Vagina (tissue), 2 donors: ENCODE measurements at regions not wholly inside any gene's neighbourhood (a gene's known extent, or its start where the extent isn't known, plus 50 kb on each side); places are given as distances from the start of the nearest gene placed in this dataset.

Experiments
- DNase-seq, 2 donors: peaks; one replicate each; pipeline ENCODE4 v3.0.0-alpha.2; 2017; ENCODE audit errors: extremely low spot score in 2 of 2
- H3K27ac ChIP-seq: fragments of 200-600 bp; sonication (generic); one replicate; pipeline ENCODE4 v1.5.1; 2019
- H3K27me3 ChIP-seq: fragments of 200-600 bp; sonication (generic); one replicate; pipeline ENCODE4 v1.5.1; 2019
- H3K36me3 ChIP-seq, 2 donors: fragments of 200-600 bp; sonication (generic); one replicate each; pipeline ENCODE4 v1.5.1; 2017 to 2019
- H3K4me1 ChIP-seq: fragments of 200-600 bp; sonication (generic); one replicate; pipeline ENCODE4 v1.5.1; 2019
- H3K4me3 ChIP-seq, 2 donors: fragments of 200-600 bp; sonication (generic); 1 replicate in 1 of 2; 2 replicates in 1 of 2; pipeline ENCODE4 v1.5.1; 2016 to 2019
- H3K9me3 ChIP-seq: fragments of 200-600 bp; sonication (generic); one replicate; pipeline ENCODE4 v1.5.1; 2019
- POLR2A ChIP-seq, 2 donors: fragments of 450-650 bp; IDR thresholded peaks; one replicate each; pipeline ENCODE4 v1.6.1; 2017; ENCODE audit warnings: antibody characterized with exemption in 2 of 2, mild to moderate bottlenecking in 2 of 2, moderate library complexity in 2 of 2
- POLR2AphosphoS5 ChIP-seq, 2 donors: sonication (generic); formaldehyde crosslinking; IDR thresholded peaks; one replicate each; pipeline ENCODE4 v1.9.0; 2017; ENCODE audit warnings: antibody characterized with exemption in 2 of 2, mild to moderate bottlenecking in 2 of 2, low read depth in 1 of 2; ENCODE audit not compliant: insufficient read depth in 1 of 2
- intact Hi-C: fragments of 100-400 bp; cut with DNase I; formaldehyde crosslinking; loops from one replicate; pipeline ENCODE4 v1.15.1; 2023
- TF ChIP-seq, protein P1 (sequence below), 3 experiments: fragments of 450-650 bp in 2 of 3; fragments of 200-600 bp in 1 of 3; sonication (generic) in 1 of 3; IDR thresholded peaks; one replicate each; pipeline ENCODE4 v1.5.1; 2017 to 2019; ENCODE audit warnings: antibody characterized with exemption in 3 of 3, mild to moderate bottlenecking in 2 of 3, moderate library complexity in 2 of 3

DNA sequence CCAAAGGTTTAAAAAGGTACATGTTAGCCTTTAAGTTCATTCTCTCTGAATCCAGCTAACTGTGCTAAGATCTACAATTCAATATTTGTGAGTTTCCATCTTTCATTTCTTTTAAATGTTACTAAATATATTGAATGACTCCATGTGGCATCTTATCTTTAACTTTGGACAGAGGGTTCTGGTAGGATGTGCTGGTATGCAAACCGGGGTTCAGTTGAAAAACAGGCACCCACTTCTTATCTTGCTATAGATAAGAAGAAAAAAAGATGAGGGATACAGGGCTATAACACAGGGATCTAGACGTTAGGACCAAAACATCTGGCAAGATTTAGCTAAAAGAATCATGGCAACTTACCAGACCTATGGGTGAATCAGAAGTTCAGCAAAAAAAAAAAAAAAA, 538.3 kb downstream of the EDEM1 start:
- no peak overlapping the region for H3K27ac ChIP-seq
- H3K4me1 ChIP-seq: no peaks in the 10 kb centered on the region
- H3K27me3 ChIP-seq: no peaks in the 10 kb centered on the region
- intact Hi-C loops: no loop called here
- DNase-seq: no peak
- H3K36me3 ChIP-seq: no peaks in the 10 kb centered on the region
- H3K4me3 ChIP-seq: no peak overlapping the region
- TF ChIP-seq POLR2A (IDR thresholded peaks at IDR 0.05) (no peak), POLR2AphosphoS5 (IDR thresholded peaks at IDR 0.05; ENCODE audit: insufficient read depth in 1 of 2, low read depth in 1 of 2) (no peak)
- TF ChIP-seq, protein P1, sequence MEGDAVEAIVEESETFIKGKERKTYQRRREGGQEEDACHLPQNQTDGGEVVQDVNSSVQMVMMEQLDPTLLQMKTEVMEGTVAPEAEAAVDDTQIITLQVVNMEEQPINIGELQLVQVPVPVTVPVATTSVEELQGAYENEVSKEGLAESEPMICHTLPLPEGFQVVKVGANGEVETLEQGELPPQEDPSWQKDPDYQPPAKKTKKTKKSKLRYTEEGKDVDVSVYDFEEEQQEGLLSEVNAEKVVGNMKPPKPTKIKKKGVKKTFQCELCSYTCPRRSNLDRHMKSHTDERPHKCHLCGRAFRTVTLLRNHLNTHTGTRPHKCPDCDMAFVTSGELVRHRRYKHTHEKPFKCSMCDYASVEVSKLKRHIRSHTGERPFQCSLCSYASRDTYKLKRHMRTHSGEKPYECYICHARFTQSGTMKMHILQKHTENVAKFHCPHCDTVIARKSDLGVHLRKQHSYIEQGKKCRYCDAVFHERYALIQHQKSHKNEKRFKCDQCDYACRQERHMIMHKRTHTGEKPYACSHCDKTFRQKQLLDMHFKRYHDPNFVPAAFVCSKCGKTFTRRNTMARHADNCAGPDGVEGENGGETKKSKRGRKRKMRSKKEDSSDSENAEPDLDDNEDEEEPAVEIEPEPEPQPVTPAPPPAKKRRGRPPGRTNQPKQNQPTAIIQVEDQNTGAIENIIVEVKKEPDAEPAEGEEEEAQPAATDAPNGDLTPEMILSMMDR (IDR thresholded peaks at IDR 0.05): no peak
- H3K9me3 ChIP-seq: no peaks in the 10 kb centered on the region

DNA sequence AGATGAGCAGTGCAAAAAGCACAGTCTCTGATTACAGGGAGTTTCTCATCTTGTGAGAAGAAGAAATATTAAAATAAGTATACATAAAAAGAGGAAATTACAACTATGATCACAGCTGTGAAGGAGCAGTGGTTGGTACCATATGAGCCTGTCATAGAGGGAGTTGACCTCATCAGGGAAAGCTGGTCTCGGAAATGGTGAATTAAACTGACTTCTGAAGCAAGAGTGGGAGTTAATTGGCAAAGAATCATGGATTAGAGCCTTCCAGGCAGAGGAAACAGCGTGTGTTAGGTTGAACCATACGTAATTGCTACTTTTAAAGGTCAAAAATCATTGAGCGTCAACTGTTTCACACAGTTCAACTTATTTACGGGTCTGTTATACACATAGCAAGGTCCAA, 539.1 kb downstream of the EDEM1 start:
- no peaks in the 10 kb centered on the region for H3K4me1 ChIP-seq
- intact Hi-C loops: no loop called here
- no peak overlapping the region for H3K27ac ChIP-seq
- H3K9me3 ChIP-seq: no peaks in the 10 kb centered on the region
- H3K4me3 ChIP-seq: no peak overlapping the region
- no peak for DNase-seq
- TF ChIP-seq POLR2AphosphoS5 (IDR thresholded peaks at IDR 0.05; ENCODE audit: insufficient read depth in 1 of 2, low read depth in 1 of 2): no peak
- TF ChIP-seq POLR2A (IDR thresholded peaks at IDR 0.05): no peak
- TF ChIP-seq, protein P1 (IDR thresholded peaks at IDR 0.05): no peak
- no peaks in the 10 kb centered on the region for H3K36me3 ChIP-seq
- H3K27me3 ChIP-seq: no peaks in the 10 kb centered on the region

DNA sequence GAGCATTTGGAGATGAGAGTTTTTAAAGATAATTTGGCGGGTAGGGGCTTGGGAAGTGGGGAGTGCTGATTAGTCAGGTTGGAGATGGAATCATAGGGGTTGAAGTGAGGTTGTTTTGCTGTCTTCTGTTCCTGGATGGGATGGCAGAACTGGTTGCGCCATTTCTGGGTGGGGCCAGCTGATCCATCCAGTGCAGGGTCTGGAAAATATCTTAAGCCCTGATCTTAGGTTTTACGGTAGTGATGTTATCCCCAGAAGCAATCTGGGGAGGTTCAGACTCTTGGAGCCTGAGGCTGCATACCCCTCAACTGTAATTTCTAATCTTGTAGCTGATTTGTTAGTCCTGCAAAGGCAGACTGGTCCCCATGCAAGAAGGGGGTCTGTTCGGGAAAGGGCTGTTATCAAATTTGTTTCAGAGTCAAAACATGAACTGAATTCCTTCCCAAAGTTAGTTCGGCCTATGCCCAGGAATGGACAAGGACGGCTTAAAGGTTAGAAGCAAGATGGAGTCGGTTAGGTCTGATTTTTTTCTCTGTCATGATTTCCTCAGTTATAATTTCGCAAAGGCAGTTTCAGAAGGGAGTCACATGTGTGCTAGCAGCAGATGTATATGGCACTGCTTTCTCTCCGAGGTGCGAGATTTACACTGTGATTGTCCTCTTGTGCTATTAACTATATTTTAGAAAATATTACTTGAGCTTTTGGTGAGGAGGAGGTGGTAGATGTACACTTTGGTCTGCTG, 540.4 kb downstream of the EDEM1 start:
- Histone ChIP-seq H3K27me3 (no peaks in the 10 kb centered on the region), H3K4me3 (no peak overlapping the region), H3K27ac (no peak overlapping the region), H3K4me1 (no peaks in the 10 kb centered on the region), H3K9me3 (no peaks in the 10 kb centered on the region), H3K36me3 (no peaks in the 10 kb centered on the region)
- no peak for DNase-seq
- intact Hi-C loops: no loop called here
- TF ChIP-seq, protein P1 (IDR thresholded peaks at IDR 0.05): no peak
- no peak for TF ChIP-seq POLR2A (IDR thresholded peaks at IDR 0.05)
- no peak for TF ChIP-seq POLR2AphosphoS5 (IDR thresholded peaks at IDR 0.05; ENCODE audit: insufficient read depth in 1 of 2, low read depth in 1 of 2)

DNA sequence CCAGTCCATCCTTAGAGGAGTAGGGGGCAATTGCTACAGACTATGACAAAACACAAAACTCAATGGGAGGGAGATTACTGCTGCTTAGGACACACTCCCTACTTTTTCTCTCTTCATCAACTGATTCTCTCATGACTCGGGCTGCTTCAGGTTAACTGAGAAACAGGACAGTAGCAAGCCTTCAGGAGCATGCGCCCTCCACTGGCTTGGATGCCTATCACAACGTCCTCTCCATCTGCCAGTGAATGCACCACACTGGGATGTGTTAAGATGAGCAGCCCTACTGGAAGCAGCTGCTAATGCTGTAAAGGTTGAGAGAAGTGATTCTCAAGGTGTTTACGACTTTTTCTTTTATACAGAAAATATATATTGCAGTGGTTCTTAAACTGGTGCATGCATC, 542.3 kb downstream of the EDEM1 start:
- H3K36me3 ChIP-seq: no peaks in the 10 kb centered on the region
- H3K27me3 ChIP-seq: no peaks in the 10 kb centered on the region
- intact Hi-C loops: loop anchor here (5.0 kb wide), 1 partner anchor 1663 kb away; no protein-coding TSS in a partner anchor
- no peak overlapping the region for H3K4me3 ChIP-seq
- TF ChIP-seq POLR2AphosphoS5 (IDR thresholded peaks at IDR 0.05; ENCODE audit: insufficient read depth in 1 of 2, low read depth in 1 of 2) (no peak), POLR2A (IDR thresholded peaks at IDR 0.05) (no peak)
- TF ChIP-seq, protein P1 (IDR thresholded peaks at IDR 0.05): no peak
- DNase-seq: no peak
- H3K27ac ChIP-seq: no peak overlapping the region
- H3K9me3 ChIP-seq: no peaks in the 10 kb centered on the region
- no peaks in the 10 kb centered on the region for H3K4me1 ChIP-seq

DNA sequence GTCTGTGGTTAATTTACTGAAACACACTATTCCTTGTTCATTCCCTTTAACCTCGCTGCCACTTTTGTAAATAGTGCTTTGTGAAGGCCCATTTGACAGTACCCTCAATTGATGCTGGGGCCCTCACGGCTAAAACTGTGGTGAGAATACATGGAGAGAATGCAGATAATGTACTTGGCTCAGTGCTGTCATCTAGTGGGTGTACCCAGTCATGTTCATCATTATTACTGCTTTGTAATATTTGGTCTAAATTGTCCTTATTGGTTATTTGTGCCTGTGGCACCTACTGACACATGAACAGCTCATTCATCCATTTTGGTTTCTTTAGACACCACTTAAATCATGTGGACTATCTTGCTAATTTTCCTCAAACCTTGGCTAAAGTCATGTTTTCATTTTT, 543.6 kb downstream of the EDEM1 start:
- intact Hi-C loops: loop anchor here (5.0 kb wide), 1 partner anchor 1664 kb away; no protein-coding TSS in a partner anchor
- Histone ChIP-seq H3K4me1 (no peaks in the 10 kb centered on the region), H3K27me3 (no peaks in the 10 kb centered on the region), H3K36me3 (no peaks in the 10 kb centered on the region), H3K27ac (no peak overlapping the region), H3K9me3 (no peaks in the 10 kb centered on the region), H3K4me3 (no peak overlapping the region)
- DNase-seq: no peak
- TF ChIP-seq POLR2AphosphoS5 (IDR thresholded peaks at IDR 0.05; ENCODE audit: insufficient read depth in 1 of 2, low read depth in 1 of 2): no peak
- TF ChIP-seq, protein P1 (IDR thresholded peaks at IDR 0.05): no peak
